ENCODE measurements at regions not wholly inside any gene's neighbourhood (a gene's known extent, or its start where the extent isn't known, plus 50 kb on each side); places are given as distances from the start of the nearest gene placed in this dataset.
"Not testable (repeated sequence)": the region's sequence is repeated elsewhere in the genome, so short reads cannot be mapped to it uniquely, and the experiment has no call there.

GRCh38 chr5:104049752-104050151, 487.2 kb upstream of the NUDT12 start:
- Histone ChIP-seq H3K27ac (ENCODE audit: low read length) (no peak overlapping the region), H3K9me3 (ENCODE audit: insufficient read depth, low read length) (no peaks in the 10 kb centered on the region), H2AFZ (ENCODE audit: low read depth, low read length) (no peak overlapping the region), H3K9ac (ENCODE audit: low read length) (no peak overlapping the region), H3K4me3 (ENCODE audit: low read length) (no peak overlapping the region), H3K4me1 (ENCODE audit: low read length) (peaks cover 7% of the 10 kb centered on the region), H3K27me3 (ENCODE audit: low read depth, low read length) (no peaks in the 10 kb centered on the region), H3K36me3 (replicated peaks; ENCODE audit: low read depth, low read length) (no peaks in the 10 kb centered on the region), H4K20me1 (ENCODE audit: insufficient read depth, low read length) (no peaks in the 10 kb centered on the region), H3K4me2 (ENCODE audit: low read length) (no peak overlapping the region), H3K79me2 (ENCODE audit: low read length) (no peaks in the 10 kb centered on the region)
- TF ChIP-seq EZH2phosphoT487 (IDR thresholded peaks at IDR 0.05; ENCODE audit: low read depth) (no peak), CTCF (IDR thresholded peaks at IDR 0.05; ENCODE audit: low read depth, low read length) (no peak)

GRCh38 chr5:104048231-104048630, 485.6 kb upstream of the NUDT12 start:
- no peaks in the 10 kb centered on the region for H3K27me3 ChIP-seq (ENCODE audit: low read depth, low read length)
- H2AFZ ChIP-seq (ENCODE audit: low read depth, low read length) = no peak overlapping the region
- H3K4me2 ChIP-seq (ENCODE audit: low read length) = no peak overlapping the region
- TF ChIP-seq CTCF (IDR thresholded peaks at IDR 0.05; ENCODE audit: low read depth, low read length) (no peak), EZH2phosphoT487 (IDR thresholded peaks at IDR 0.05; ENCODE audit: low read depth) (no peak)
- no peak overlapping the region for H3K9ac ChIP-seq (ENCODE audit: low read length)
- no peaks in the 10 kb centered on the region for H3K9me3 ChIP-seq (ENCODE audit: insufficient read depth, low read length)
- H3K79me2 ChIP-seq (ENCODE audit: low read length) = no peaks in the 10 kb centered on the region
- no peak overlapping the region for H3K27ac ChIP-seq (ENCODE audit: low read length)
- H3K4me3 ChIP-seq (ENCODE audit: low read length) = no peak overlapping the region
- H4K20me1 ChIP-seq (ENCODE audit: insufficient read depth, low read length) = no peaks in the 10 kb centered on the region
- H3K4me1 ChIP-seq (ENCODE audit: low read length) = peaks cover 7% of the 10 kb centered on the region
- H3K36me3 ChIP-seq (replicated peaks; ENCODE audit: low read depth, low read length) = no peaks in the 10 kb centered on the region

GRCh38 chr5:104045987-104046386, 483.4 kb upstream of the NUDT12 start:
- Histone ChIP-seq H4K20me1 (ENCODE audit: insufficient read depth, low read length) (no peaks in the 10 kb centered on the region), H3K79me2 (ENCODE audit: low read length) (no peaks in the 10 kb centered on the region), H3K27me3 (ENCODE audit: low read depth, low read length) (no peaks in the 10 kb centered on the region), H3K27ac (ENCODE audit: low read length) (no peak overlapping the region), H3K4me1 (ENCODE audit: low read length) (peaks cover 7% of the 10 kb centered on the region), H3K36me3 (replicated peaks; ENCODE audit: low read depth, low read length) (no peaks in the 10 kb centered on the region), H3K4me3 (ENCODE audit: low read length) (no peak overlapping the region), H2AFZ (ENCODE audit: low read depth, low read length) (no peak overlapping the region), H3K9ac (ENCODE audit: low read length) (no peak overlapping the region), H3K9me3 (ENCODE audit: insufficient read depth, low read length) (no peaks in the 10 kb centered on the region), H3K4me2 (ENCODE audit: low read length) (no peak overlapping the region)
- TF ChIP-seq EZH2phosphoT487 (IDR thresholded peaks at IDR 0.05; ENCODE audit: low read depth) = no peak
- no peak for TF ChIP-seq CTCF (IDR thresholded peaks at IDR 0.05; ENCODE audit: low read depth, low read length)

GRCh38 chr5:104039871-104040270, 477.3 kb upstream of the NUDT12 start:
- not testable (repeated sequence) for H3K36me3 ChIP-seq (replicated peaks; ENCODE audit: low read depth, low read length); H3K4me1 ChIP-seq (ENCODE audit: low read length); H3K4me2 ChIP-seq (ENCODE audit: low read length); H3K27me3 ChIP-seq (ENCODE audit: low read depth, low read length); H3K9ac ChIP-seq (ENCODE audit: low read length); H3K4me3 ChIP-seq (ENCODE audit: low read length); H3K79me2 ChIP-seq (ENCODE audit: low read length); H2AFZ ChIP-seq (ENCODE audit: low read depth, low read length); H3K27ac ChIP-seq (ENCODE audit: low read length); H3K9me3 ChIP-seq (ENCODE audit: insufficient read depth, low read length); H4K20me1 ChIP-seq (ENCODE audit: insufficient read depth, low read length)

- H3K27me3 ChIP-seq (ENCODE audit: low read depth, low read length); H3K79me2 ChIP-seq (ENCODE audit: low read length); H3K9ac ChIP-seq (ENCODE audit: low read length); H3K4me2 ChIP-seq (ENCODE audit: low read length); H3K4me3 ChIP-seq (ENCODE audit: low read length); H3K4me1 ChIP-seq (ENCODE audit: low read length); H3K9me3 ChIP-seq (ENCODE audit: insufficient read depth, low read length); H3K36me3 ChIP-seq (replicated peaks; ENCODE audit: low read depth, low read length); H4K20me1 ChIP-seq (ENCODE audit: insufficient read depth, low read length); H3K27ac ChIP-seq (ENCODE audit: low read length); H2AFZ ChIP-seq (ENCODE audit: low read depth, low read length): not testable (repeated sequence)
Measured at GRCh38 chr5:104037136-104037535, 474.5 kb upstream of the NUDT12 start.

GRCh38 chr5:104033186-104033585, 470.6 kb upstream of the NUDT12 start:
- H3K79me2 ChIP-seq (ENCODE audit: low read length) = not testable (repeated sequence)

More at GRCh38 chr5:104033186-104033585, 470.6 kb upstream of the NUDT12 start:
- not testable (repeated sequence) for H3K4me3 ChIP-seq (ENCODE audit: low read length); H2AFZ ChIP-seq (ENCODE audit: low read depth, low read length); H3K4me2 ChIP-seq (ENCODE audit: low read length); H4K20me1 ChIP-seq (ENCODE audit: insufficient read depth, low read length); H3K27ac ChIP-seq (ENCODE audit: low read length); H3K27me3 ChIP-seq (ENCODE audit: low read depth, low read length); H3K9ac ChIP-seq (ENCODE audit: low read length); H3K4me1 ChIP-seq (ENCODE audit: low read length); H3K36me3 ChIP-seq (replicated peaks; ENCODE audit: low read depth, low read length); H3K9me3 ChIP-seq (ENCODE audit: insufficient read depth, low read length)
